SK-N-MC (cell line): ENCODE measurements at regions not wholly inside any gene's neighbourhood (a gene's known extent, or its start where the extent isn't known, plus 50 kb on each side); places are given as distances from the start of the nearest gene placed in this dataset.

Source experiments
- EZH2 ChIP-seq: fragments of 200-600 bp; sonication (generic); IDR thresholded peaks from one replicate; pipeline ENCODE4 v1.6.1; 2017; ENCODE audit warnings: antibody characterized with exemption
- POLR2AphosphoS5 ChIP-seq: IDR thresholded peaks from 2 replicates; pipeline ENCODE4 v1.6.1; 2012; ENCODE audit warnings: mild to moderate bottlenecking, low read depth, low read length, borderline replicate concordance

- no peak for TF ChIP-seq EZH2
- TF ChIP-seq POLR2AphosphoS5 = no peak
Observed at GRCh38 chr12:113643177-113643974, 171.7 kb upstream of the LHX5 start.
